C1 segment of cervical spinal cord (tissue), 14 donors: ENCODE measurements at regions not wholly inside any gene's neighbourhood (a gene's known extent, or its start where the extent isn't known, plus 50 kb on each side); places are given as distances from the start of the nearest gene placed in this dataset.

Source experiments
- DNase-seq, 14 donors: peaks; one replicate each; lab custom pipeline; 2025; lab: John Stamatoyannopoulos, UW

GRCh38 chr2:237243487-237243886 is 157.8 kb downstream of the COPS8 start:
- DNase-seq, result no peak

DNA sequence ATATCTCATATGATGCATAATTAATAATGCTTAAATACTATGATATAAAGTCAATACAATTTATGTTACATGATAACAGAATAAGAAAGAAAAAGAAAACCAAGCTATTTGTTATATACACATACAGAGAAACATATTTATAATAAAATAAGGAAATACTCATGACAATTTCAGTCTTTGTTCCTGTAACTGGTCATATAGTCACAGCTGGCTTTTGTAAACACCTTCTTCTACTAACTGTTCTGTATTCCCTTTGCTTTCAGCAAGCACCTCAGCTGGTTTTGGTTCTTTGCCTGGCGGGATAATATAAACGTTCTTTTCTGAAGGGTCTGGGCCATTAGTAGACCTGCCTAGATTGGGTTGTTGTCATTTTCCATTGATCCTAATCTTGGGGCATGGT is 158.5 kb downstream of the COPS8 start:
- no peak for DNase-seq

DNA sequence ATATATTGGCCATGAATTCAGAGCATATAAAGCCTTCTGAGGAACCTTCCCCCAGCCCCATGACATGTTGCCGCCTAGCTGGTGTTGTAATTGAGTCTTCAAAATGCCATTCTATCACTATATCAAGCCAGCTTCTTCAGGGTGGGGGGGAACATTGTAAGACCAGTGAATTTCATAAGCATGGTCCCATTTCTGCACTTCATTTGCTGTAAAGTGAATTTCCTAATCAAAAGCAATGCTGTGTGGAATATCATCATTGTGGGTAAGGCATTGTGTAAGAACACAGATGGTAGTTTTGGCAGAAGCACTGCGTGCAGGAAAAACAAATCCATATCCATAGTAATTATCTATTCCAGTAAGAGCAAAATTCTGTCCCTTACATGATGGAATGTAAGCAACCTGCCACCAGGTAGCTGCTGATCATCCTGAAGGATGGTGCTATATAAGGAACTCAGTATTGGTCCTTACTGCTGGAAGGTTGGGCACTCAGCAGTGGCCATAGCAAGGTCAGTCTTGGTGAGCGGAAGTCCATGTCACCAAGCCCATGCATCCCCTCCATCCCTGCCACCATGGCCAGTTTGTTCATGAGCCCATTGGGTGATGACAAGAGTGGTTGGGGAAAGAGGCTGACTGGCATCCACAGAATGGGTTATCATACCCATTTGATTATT is 159.4 kb downstream of the COPS8 start:
- no peak for DNase-seq

GRCh38 chr2:237250599-237250998 is 163.4 kb downstream of the COL6A3 start:
- DNase-seq, result no peak

- no peak for DNase-seq
Observed at GRCh38 chr2:237251986-237252385, 162.0 kb downstream of the COL6A3 start.

- no peak for DNase-seq
Observed at GRCh38 chr2:237253046-237253702, 160.8 kb downstream of the COL6A3 start.

- DNase-seq, result no peak
Observed at GRCh38 chr2:237254369-237254861, 159.5 kb downstream of the COL6A3 start.

DNA sequence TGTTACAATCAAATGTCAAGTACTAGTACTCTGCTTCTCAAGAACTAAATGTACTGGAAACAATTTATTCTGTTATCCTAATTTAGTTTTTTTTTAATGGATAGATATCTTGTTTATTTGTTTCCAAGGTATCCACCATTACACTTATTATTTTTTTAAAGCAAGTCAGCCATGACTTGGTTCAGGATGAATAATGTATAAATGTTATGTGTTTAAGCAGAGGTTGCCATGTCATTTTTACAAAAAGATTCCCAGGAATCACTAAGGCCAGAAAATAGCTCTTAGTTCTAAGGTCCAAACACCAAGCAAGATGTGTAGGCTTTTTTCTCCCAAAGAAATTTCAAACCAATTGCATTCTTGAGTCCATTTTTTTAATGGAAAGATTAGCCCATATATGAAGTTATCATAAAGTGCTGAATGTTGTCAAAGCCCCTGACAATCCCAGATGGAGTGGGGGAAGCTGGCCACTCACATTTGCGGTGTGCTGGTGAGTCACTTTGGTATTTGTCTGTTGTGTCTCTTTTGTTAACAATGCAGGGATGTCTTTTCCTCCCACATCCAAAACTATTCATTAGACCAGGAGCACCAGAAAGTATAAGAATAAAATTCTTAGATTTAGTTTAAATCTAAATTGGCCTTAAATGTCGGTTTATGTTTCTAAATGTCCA is 158.9 kb downstream of the COL6A3 start:
- DNase-seq, result no peak

- DNase-seq, result no peak
Observed at GRCh38 chr2:237256887-237257286, 157.1 kb downstream of the COL6A3 start.

DNA sequence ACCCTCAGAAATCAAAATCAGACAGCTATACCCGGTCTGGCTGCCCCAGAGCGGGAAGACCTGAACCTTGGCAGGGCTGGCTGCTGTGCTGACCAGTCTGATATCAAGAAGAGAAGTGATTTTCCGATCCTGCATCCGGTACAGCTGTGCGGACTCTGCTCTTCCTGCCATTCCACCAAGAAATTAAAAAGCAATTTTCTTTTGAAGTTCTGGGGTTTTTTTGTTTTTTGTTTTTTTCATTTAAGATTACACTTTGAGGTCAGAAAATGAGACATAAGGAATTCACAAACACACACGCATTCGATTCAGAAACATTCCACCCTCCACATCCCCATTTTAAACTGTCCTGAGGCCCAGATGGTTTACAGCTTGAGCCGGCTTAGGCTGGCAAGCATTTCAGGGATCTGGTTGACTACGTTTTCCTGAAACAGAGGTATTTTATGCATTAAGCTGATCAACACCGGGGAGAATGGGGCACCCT is 156.5 kb downstream of the COL6A3 start:
- no peak for DNase-seq

DNA sequence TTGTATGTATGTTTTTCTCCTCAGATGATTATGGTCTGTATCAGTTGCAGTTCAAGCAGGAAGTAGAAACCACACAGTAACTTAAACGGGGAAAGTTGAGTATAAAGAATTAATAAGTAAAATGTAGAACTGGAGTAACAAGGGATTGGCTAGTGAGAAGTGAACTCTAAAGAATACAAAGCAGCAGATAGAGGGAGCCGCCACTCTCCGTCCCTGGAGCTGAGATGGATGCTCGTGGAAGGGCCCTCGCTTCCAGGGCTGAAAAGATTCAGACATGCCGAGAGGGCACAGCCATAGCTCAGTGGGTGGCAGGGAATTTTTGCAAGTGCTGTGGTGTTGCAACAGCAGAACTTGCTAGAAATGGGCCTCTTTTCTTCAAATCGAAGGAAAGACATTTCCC is 155.8 kb downstream of the COL6A3 start:
- DNase-seq, result no peak

- DNase-seq, result no peak
Observed at GRCh38 chr2:237258615-237259014, 155.3 kb downstream of the COL6A3 start.

GRCh38 chr2:237259201-237259600 is 154.8 kb downstream of the COL6A3 start:
- no peak for DNase-seq

DNA sequence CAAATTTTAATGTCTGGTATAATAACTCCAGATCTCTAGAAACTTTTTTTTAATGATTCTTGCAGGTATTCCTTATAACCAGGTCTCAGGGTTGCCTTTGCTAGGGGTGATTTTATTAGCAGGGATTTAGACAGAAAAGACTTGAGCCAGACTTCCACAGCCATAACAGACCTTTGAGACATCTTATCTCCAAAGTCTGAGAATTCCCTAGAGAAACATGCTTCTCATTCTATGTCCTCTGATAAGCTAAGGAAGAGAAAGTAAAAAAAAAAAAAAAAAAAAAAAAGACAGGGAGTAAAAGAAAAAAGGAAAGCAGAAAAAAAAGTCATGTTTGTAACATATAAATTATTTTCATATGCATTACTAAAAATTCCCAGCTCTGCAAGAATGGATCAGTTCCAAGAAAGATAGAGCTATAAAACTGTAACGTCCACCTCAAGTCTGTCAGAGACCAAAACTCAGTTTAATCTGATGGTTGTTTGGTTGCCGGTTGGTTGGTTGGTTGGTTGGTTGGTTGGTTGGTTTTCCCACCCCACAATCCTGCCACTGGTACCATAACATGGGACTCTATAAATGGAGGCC is 153.8 kb downstream of the COL6A3 start:
- DNase-seq, result no peak

DNA sequence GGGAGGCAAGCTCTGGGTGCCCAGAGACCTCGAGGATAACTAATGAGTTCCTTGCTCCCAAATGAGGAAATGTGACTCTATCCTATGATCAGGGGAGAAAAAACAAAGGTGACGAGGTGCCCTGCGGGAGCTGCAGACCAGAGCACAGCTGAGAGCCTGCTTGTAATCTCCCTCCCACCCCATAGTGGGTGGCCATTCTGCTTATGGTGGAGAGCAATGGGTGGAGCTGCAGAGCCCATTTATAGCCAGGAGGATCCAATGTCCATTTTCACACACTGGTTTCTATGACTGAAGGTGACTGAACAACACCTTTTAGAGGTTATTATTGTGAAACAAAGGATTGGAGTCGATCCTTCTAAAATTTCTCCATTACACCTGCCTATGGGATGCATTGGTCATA is 153.3 kb downstream of the COL6A3 start:
- DNase-seq, result no peak

DNA sequence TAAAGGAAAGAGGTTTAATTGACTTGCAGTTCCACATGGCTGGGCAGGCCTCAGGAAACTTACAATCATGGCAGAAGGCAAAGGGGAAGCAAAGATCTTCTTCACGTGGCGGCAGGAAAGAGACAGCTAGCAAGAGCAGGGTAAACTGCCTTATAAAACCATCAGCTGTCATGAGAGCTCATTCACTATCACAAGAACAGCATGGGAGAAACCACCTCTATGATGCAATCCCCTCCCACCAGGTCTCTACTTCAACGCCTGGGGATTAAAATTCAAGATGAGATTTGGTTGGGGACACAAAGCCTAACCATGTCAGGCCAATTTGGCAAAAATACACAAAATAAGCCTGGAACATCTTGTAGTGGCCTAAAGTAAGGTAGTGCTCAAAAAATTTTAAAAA is 152.6 kb downstream of the COL6A3 start:
- no peak for DNase-seq

GRCh38 chr2:237262838-237263771 is 150.9 kb downstream of the COL6A3 start:
- no peak for DNase-seq

DNA sequence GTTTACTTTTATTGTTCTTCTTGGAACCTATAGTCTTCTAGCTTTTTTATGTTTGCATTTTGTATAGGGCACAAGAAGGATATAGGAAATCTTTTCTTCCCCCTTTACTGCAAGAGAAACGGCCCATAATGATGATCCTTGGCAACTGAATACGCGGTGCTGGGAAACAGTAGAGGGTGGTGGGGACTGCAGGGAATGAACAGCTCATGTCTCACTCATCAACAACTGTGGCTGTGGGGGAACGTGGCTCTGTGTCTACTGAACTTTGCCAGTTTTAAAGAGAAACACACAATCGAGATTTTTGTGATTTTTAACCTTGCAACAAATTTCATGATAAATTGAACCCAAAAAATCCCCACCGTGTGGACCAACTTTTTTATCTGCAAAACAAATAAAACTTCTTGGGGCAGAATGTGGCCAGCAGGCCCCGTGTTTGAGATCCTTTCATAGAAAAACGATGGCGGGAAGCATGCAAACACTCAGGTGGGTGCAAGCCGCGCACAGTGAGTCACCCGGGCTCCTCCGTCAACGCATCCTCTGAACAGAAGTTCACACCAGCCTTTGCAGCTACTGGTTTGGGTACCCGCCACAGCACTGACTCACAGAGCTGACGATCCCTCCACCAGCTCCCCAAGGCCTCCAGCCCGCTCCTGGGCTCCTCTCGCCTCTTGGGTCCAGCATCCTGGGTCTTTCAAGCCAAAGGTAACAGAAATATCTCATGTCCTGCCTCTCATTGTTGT is 149.3 kb downstream of the COL6A3 start:
- peak in 1 of 14 donors; percentile 25 for DNase-seq

GRCh38 chr2:237268004-237268708 is 145.8 kb downstream of the COL6A3 start:
- DNase-seq, result no peak
